Hepatocyte (in vitro differentiated cells): ENCODE measurements at regions not wholly inside any gene's neighbourhood (a gene's known extent, or its start where the extent isn't known, plus 50 kb on each side); places are given as distances from the start of the nearest gene placed in this dataset.

Experiments
- EZH2 ChIP-seq: fragments of 200-600 bp; sonication (generic); IDR thresholded peaks from 2 replicates; pipeline ENCODE4 v1.6.1; 2016; ENCODE audit warnings: antibody characterized with exemption, mild to moderate bottlenecking, borderline replicate concordance
- EZH2phosphoT487 ChIP-seq: fragments of 200-600 bp; sonication (generic); IDR thresholded peaks from one replicate; pipeline ENCODE4 v1.6.1; 2018; ENCODE audit warnings: antibody characterized with exemption, mild to moderate bottlenecking, low read depth, moderate library complexity; ENCODE audit not compliant: unreplicated experiment, severe bottlenecking
- TF ChIP-seq, protein P1 (sequence below): fragments of 200-600 bp; sonication (generic); IDR thresholded peaks from 2 replicates; pipeline ENCODE4 v1.5.1; 2016; ENCODE audit warnings: antibody characterized with exemption, mild to moderate bottlenecking; ENCODE audit not compliant: poor library complexity

GRCh38 chr2:58634653-58635370 is 393.7 kb upstream of the FANCL start:
- TF ChIP-seq, protein P1, sequence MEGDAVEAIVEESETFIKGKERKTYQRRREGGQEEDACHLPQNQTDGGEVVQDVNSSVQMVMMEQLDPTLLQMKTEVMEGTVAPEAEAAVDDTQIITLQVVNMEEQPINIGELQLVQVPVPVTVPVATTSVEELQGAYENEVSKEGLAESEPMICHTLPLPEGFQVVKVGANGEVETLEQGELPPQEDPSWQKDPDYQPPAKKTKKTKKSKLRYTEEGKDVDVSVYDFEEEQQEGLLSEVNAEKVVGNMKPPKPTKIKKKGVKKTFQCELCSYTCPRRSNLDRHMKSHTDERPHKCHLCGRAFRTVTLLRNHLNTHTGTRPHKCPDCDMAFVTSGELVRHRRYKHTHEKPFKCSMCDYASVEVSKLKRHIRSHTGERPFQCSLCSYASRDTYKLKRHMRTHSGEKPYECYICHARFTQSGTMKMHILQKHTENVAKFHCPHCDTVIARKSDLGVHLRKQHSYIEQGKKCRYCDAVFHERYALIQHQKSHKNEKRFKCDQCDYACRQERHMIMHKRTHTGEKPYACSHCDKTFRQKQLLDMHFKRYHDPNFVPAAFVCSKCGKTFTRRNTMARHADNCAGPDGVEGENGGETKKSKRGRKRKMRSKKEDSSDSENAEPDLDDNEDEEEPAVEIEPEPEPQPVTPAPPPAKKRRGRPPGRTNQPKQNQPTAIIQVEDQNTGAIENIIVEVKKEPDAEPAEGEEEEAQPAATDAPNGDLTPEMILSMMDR = no peak
- no peak for TF ChIP-seq EZH2phosphoT487
- no peak for TF ChIP-seq EZH2
